ENCODE measurements at regions not wholly inside any gene's neighbourhood (a gene's known extent, or its start where the extent isn't known, plus 50 kb on each side); places are given as distances from the start of the nearest gene placed in this dataset.

GRCh38 chr6:148112851-148113319, 229.8 kb upstream of the SASH1 start (continued):
- TF ChIP-seq CHD7 (IDR thresholded peaks at IDR 0.05; ENCODE audit: insufficient replicate concordance, low read length): no peak
- no peak for TF ChIP-seq CBX5 (IDR thresholded peaks at IDR 0.05; ENCODE audit: low read depth, low read length)

All from H1 (cell line).